ENCODE measurements at regions not wholly inside any gene's neighbourhood (a gene's known extent, or its start where the extent isn't known, plus 50 kb on each side); places are given as distances from the start of the nearest gene placed in this dataset.

GRCh38 chr5:38008198-38008597, 168.4 kb upstream of the GDNF start:
- no peaks in the 10 kb centered on the region for H3K9me3 ChIP-seq
- intact Hi-C loops (cut with DNase I; ENCODE audit: low total_unique reads) = no loop called here

GRCh38 chr5:37999593-37999992, 159.8 kb upstream of the GDNF start:
- Histone ChIP-seq H3K4me1 (peaks cover 0 to 4% of the 10 kb centered on the region in 2 donors), H3K27ac (no peak overlapping the region), H3K9me3 (no peaks in the 10 kb centered on the region), H3K4me3 (no peak overlapping the region), H3K27me3 (no peaks in the 10 kb centered on the region), H3K36me3 (no peaks in the 10 kb centered on the region)
- in situ Hi-C loops (cut with MboI; ENCODE audit: low sequenced_read_pairs in 4 of 4) (no loop called here), intact Hi-C loops (cut with DNase I; ENCODE audit: low total_unique reads) (no loop called here)
- DNase-seq (no peak), ATAC-seq (no peak)
- TF ChIP-seq POLR2A (IDR thresholded peaks at IDR 0.05) (no peak), CTCF (IDR thresholded peaks at IDR 0.05 in 4 of 5, conservative IDR thresholded peaks at IDR 0.05 in 1 of 5) (no peak)

More at GRCh38 chr5:38008198-38008597, 168.4 kb upstream of the GDNF start:
- DNase-seq (no peak), ATAC-seq (no peak)
- no peak overlapping the region for H3K4me3 ChIP-seq
- TF ChIP-seq CTCF (IDR thresholded peaks at IDR 0.05 in 4 of 5, conservative IDR thresholded peaks at IDR 0.05 in 1 of 5) = no peak
- no peak for TF ChIP-seq POLR2A (IDR thresholded peaks at IDR 0.05)
- no peak overlapping the region for H3K27ac ChIP-seq
- in situ Hi-C loops (cut with MboI; ENCODE audit: low sequenced_read_pairs in 4 of 4) = no loop called here
- no peaks in the 10 kb centered on the region for H3K36me3 ChIP-seq
- H3K27me3 ChIP-seq = no peaks in the 10 kb centered on the region
- peaks cover 18 to 19% of the 10 kb centered on the region in 2 donors for H3K4me1 ChIP-seq

- Histone ChIP-seq H3K27me3 (no peaks in the 10 kb centered on the region), H3K36me3 (no peaks in the 10 kb centered on the region), H3K4me1 (peaks cover 0 to 4% of the 10 kb centered on the region in 2 donors), H3K4me3 (no peak overlapping the region), H3K27ac (no peak overlapping the region), H3K9me3 (no peaks in the 10 kb centered on the region)
- TF ChIP-seq POLR2A (IDR thresholded peaks at IDR 0.05) = no peak
- no peak for TF ChIP-seq CTCF (IDR thresholded peaks at IDR 0.05 in 4 of 5, conservative IDR thresholded peaks at IDR 0.05 in 1 of 5)
- intact Hi-C loops (cut with DNase I; ENCODE audit: low total_unique reads) (no loop called here), in situ Hi-C loops (cut with MboI; ENCODE audit: low sequenced_read_pairs in 4 of 4) (no loop called here)
- no peak for DNase-seq
- no peak for ATAC-seq
Observed at GRCh38 chr5:37996918-37997317, 157.1 kb upstream of the GDNF start.

- TF ChIP-seq POLR2A (IDR thresholded peaks at IDR 0.05) = no peak
- TF ChIP-seq CTCF (IDR thresholded peaks at IDR 0.05 in 4 of 5, conservative IDR thresholded peaks at IDR 0.05 in 1 of 5) = no peak
- Histone ChIP-seq H3K4me1 (no peaks in the 10 kb centered on the region), H3K4me3 (no peak overlapping the region), H3K27me3 (no peaks in the 10 kb centered on the region), H3K9me3 (no peaks in the 10 kb centered on the region), H3K27ac (no peak overlapping the region), H3K36me3 (no peaks in the 10 kb centered on the region)
- in situ Hi-C loops (cut with MboI; ENCODE audit: low sequenced_read_pairs in 4 of 4) (no loop called here), intact Hi-C loops (cut with DNase I; ENCODE audit: low total_unique reads) (no loop called here)
- no peak for ATAC-seq
- no peak for DNase-seq
Observed at GRCh38 chr5:37994729-37995128, 154.9 kb upstream of the GDNF start.

Measured in gastrocnemius medialis (tissue), 4 donors.